ENCODE measurements at regions not wholly inside any gene's neighbourhood (a gene's known extent, or its start where the extent isn't known, plus 50 kb on each side); places are given as distances from the start of the nearest gene placed in this dataset.

GRCh38 chr4:140297221-140297570 is 76.2 kb upstream of the SCOC start:
- WGBS, 2 donors, result 59 to 81% methylated on average over 7 of the region's 7 CpGs
- ATAC-seq (ENCODE audit: insufficient read depth, low FRiP score) (no peak), DNase-seq (no peak)
- Histone ChIP-seq H3K4me3 (no peak overlapping the region), H3K4me1 (ENCODE audit: control insufficient read depth in 5 of 5, insufficient read depth in 5 of 5, low read length in 5 of 5) (peaks cover 0 to 2% (median 0%) of the 10 kb centered on the region in 5 donors), H3K9me3 (ENCODE audit: control insufficient read depth in 4 of 4, insufficient read depth in 3 of 4, low read length in 3 of 4) (no peaks in the 10 kb centered on the region), H3K27me3 (ENCODE audit: control insufficient read depth in 3 of 3, insufficient read depth in 3 of 3, low read length in 2 of 3) (no peaks in the 10 kb centered on the region), H3K27ac (ENCODE audit: low read depth in 1 of 2, low read length in 1 of 2) (no peak overlapping the region), H3K36me3 (ENCODE audit: control insufficient read depth in 4 of 4, insufficient read depth in 4 of 4, low read length in 4 of 4) (no peaks in the 10 kb centered on the region), H3K9ac (ENCODE audit: insufficient read depth in 1 of 2, low read length in 2 of 2) (no peak overlapping the region)
- no peak for TF ChIP-seq CTCF (IDR thresholded peaks at IDR 0.05; ENCODE audit: control extremely low read depth, extremely low read depth)

- Histone ChIP-seq H3K27me3 (ENCODE audit: control insufficient read depth in 3 of 3, insufficient read depth in 3 of 3, low read length in 2 of 3) (no peaks in the 10 kb centered on the region), H3K27ac (ENCODE audit: low read depth in 1 of 2, low read length in 1 of 2) (no peak overlapping the region), H3K9ac (ENCODE audit: insufficient read depth in 1 of 2, low read length in 2 of 2) (no peak overlapping the region), H3K36me3 (ENCODE audit: control insufficient read depth in 4 of 4, insufficient read depth in 4 of 4, low read length in 4 of 4) (no peaks in the 10 kb centered on the region), H3K4me1 (ENCODE audit: control insufficient read depth in 5 of 5, insufficient read depth in 5 of 5, low read length in 5 of 5) (peaks cover 0 to 2% (median 0%) of the 10 kb centered on the region in 5 donors), H3K9me3 (ENCODE audit: control insufficient read depth in 4 of 4, insufficient read depth in 3 of 4, low read length in 3 of 4) (no peaks in the 10 kb centered on the region), H3K4me3 (no peak overlapping the region)
- ATAC-seq (ENCODE audit: insufficient read depth, low FRiP score) (no peak), DNase-seq (no peak)
- TF ChIP-seq CTCF (IDR thresholded peaks at IDR 0.05; ENCODE audit: control extremely low read depth, extremely low read depth), result no peak
- WGBS, 2 donors, result 67 to 85% methylated on average over 15 of the region's 15 CpGs
Measured at GRCh38 chr4:140296335-140297220, 76.9 kb upstream of the SCOC start.

- ATAC-seq (ENCODE audit: insufficient read depth, low FRiP score) (no peak), DNase-seq (no peak)
- TF ChIP-seq CTCF (IDR thresholded peaks at IDR 0.05; ENCODE audit: control extremely low read depth, extremely low read depth), result no peak
- Histone ChIP-seq H3K4me1 (ENCODE audit: control insufficient read depth in 5 of 5, insufficient read depth in 5 of 5, low read length in 5 of 5) (peaks cover 0 to 2% (median 0%) of the 10 kb centered on the region in 5 donors), H3K36me3 (ENCODE audit: control insufficient read depth in 4 of 4, insufficient read depth in 4 of 4, low read length in 4 of 4) (no peaks in the 10 kb centered on the region), H3K27me3 (ENCODE audit: control insufficient read depth in 3 of 3, insufficient read depth in 3 of 3, low read length in 2 of 3) (no peaks in the 10 kb centered on the region), H3K27ac (ENCODE audit: low read depth in 1 of 2, low read length in 1 of 2) (no peak overlapping the region), H3K9me3 (ENCODE audit: control insufficient read depth in 4 of 4, insufficient read depth in 3 of 4, low read length in 3 of 4) (no peaks in the 10 kb centered on the region), H3K4me3 (no peak overlapping the region), H3K9ac (ENCODE audit: insufficient read depth in 1 of 2, low read length in 2 of 2) (no peak overlapping the region)
- WGBS, 2 donors, result 95% methylated on average over 2 of the region's 2 CpGs
Measured at GRCh38 chr4:140293979-140294378, 79.5 kb upstream of the SCOC start.

All from lung (tissue), 11 donors.